Heart left ventricle (tissue), 16 donors: ENCODE measurements at regions not wholly inside any gene's neighbourhood (a gene's known extent, or its start where the extent isn't known, plus 50 kb on each side); places are given as distances from the start of the nearest gene placed in this dataset.
A peak's percentile ranks its signal among the peaks of the same experiment; 100 is the strongest.
"Not testable (repeated sequence)": the region's sequence is repeated elsewhere in the genome, so short reads cannot be mapped to it uniquely, and the experiment has no call there.

Source experiments
- ATAC-seq, 4 donors: fragments of 200-7000 bp; cut with Tn5 transposase; one replicate each; pipeline ENCODE4 v1.9.1; 2020 to 2022; ENCODE audit warnings: moderate library complexity in 4 of 4, mild to moderate bottlenecking in 3 of 4, moderate number of reproducible peaks in 1 of 4
- DNase-seq, 5 donors: peaks; one replicate each; pipeline ENCODE4 v3.0.0-alpha.2; 2020
- H3K27ac ChIP-seq, 12 donors: fragments of 200-600 bp; sonication (generic) in 4 of 12; one replicate each; pipeline versions ENCODE4 v1.5.0 to v1.8.0; 2016 to 2022; ENCODE audit warnings: mild to moderate bottlenecking in 2 of 12
- H3K27me3 ChIP-seq, 9 donors: fragments of 200-600 bp; sonication (generic) in 2 of 9; one replicate each; pipeline versions ENCODE4 v1.5.1 to v1.8.0; 2016 to 2022; ENCODE audit warnings: mild to moderate bottlenecking in 3 of 9
- H3K36me3 ChIP-seq, 9 donors: fragments of 200-600 bp; sonication (generic) in 2 of 9; one replicate each; pipeline versions ENCODE4 v1.5.0 to v1.8.0; 2018 to 2022; ENCODE audit warnings: mild to moderate bottlenecking in 2 of 9
- H3K4me1 ChIP-seq, 12 donors: fragments of 200-600 bp; sonication (generic) in 4 of 12; one replicate each; pipeline versions ENCODE4 v1.5.0 to v1.8.0; 2016 to 2022; ENCODE audit warnings: mild to moderate bottlenecking in 3 of 12
- H3K4me3 ChIP-seq, 12 donors: fragments of 200-600 bp; sonication (generic) in 4 of 12; one replicate each; pipeline versions ENCODE4 v1.5.0 to v1.8.0; 2017 to 2022; ENCODE audit warnings: mild to moderate bottlenecking in 9 of 12, moderate library complexity in 4 of 12
- H3K9me3 ChIP-seq, 12 donors: fragments of 200-600 bp; sonication (generic) in 4 of 12; one replicate each; pipeline versions ENCODE4 v1.5.0 to v1.8.0; 2016 to 2022; ENCODE audit warnings: mild to moderate bottlenecking in 1 of 12
- WGBS, 4 donors: extraction: QIAGEN DNeasy Blood & Tissue Kit in 2 of 4; methylation state at CpG; one replicate each; pipeline versions ENCODE4 v1.1.5 to v1.1.7; 2013 to 2018; 5-methylcytosine and 5-hydroxymethylcytosine counted together
- intact Hi-C, 10 donors: fragments of 100-400 bp; cut with DNase I; formaldehyde crosslinking; loops; one replicate each; pipeline versions ENCODE4 v1.11.1 to v1.14.2; 2022
- donor health status: ischemic (EF 13 %, LVEDD 7.1; RV severe dilation, severe dysfunction).
- donor health status: healthy with polysubstance abuse.
- donor health status: DM: no; HTN: yes; CAD: no.
- donor health status: DM: no; HTN: no; CAD: no.
- donor health status: ischemic (EF 25% LVEDD 6.9; RV normal size, moderate dysfunction).
- donor health status: ischemic (EF 25% LVEDD 5.7; RV mildly dilated, moderate dysfunction).
- donor health status: healthy.
- donor health status: DM: yes; HTN: yes; CAD: no.
- donor health status: ischemic (EF 35%, LVEDD 5.7; RV mildly dilated, moderate dysfunction).
- donor health status: nonischemic (EF 11% LVEDD 7.7; RV severe dilation, severe dysfunction).
- donor health status: DM: yes; HTN: yes; CAD: no.
- donor health status: PGD.
- donor health status: ischemic (EF 29% LVEDD 5.4; RV normal size, mild dysfunction).
- donor health status: nonischemic (EF 23%, LVEDD 6.1; RV moderate dilation, normal function).

- H3K27ac ChIP-seq, H3K27me3 ChIP-seq, H3K36me3 ChIP-seq, H3K4me3 ChIP-seq, H3K4me1 ChIP-seq, H3K9me3 ChIP-seq, DNase-seq, intact Hi-C loops, ATAC-seq: not testable (repeated sequence)
Measured at GRCh38 chr11:110765-111164, 82.1 kb upstream of the SCGB1C1 start.

DNA sequence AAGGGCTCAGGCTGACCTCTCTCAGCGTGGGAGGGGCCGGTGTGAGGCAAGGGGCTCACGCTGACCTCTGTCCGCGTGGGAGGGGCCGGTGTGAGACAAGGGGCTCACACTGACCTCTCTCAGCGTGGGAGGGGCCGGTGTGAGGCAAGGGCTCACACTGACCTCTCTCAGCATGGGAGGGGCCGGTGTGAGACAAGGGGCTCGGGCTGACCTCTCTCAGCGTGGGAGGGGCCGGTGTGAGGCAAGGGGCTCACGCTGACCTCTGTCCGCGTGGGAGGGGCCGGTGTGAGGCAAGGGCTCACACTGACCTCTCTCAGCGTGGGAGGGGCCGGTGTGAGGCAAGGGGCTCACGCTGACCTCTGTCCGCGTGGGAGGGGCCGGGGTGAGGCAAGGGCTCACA is 64.4 kb upstream of the SCGB1C1 start:
- H3K4me3 ChIP-seq, intact Hi-C loops, H3K36me3 ChIP-seq, H3K4me1 ChIP-seq, H3K27me3 ChIP-seq, H3K9me3 ChIP-seq, H3K27ac ChIP-seq, ATAC-seq: not testable (repeated sequence)
- WGBS, 4 donors: 87 to 97% (median 94%) methylated on average over 7 to 18 of the region's 22 CpGs
- peak in 1 of 5 donors; percentile 0 for DNase-seq
